ENCODE measurements at regions not wholly inside any gene's neighbourhood (a gene's known extent, or its start where the extent isn't known, plus 50 kb on each side); places are given as distances from the start of the nearest gene placed in this dataset.
A peak's percentile ranks its signal among the peaks of the same experiment; 100 is the strongest.

GRCh38 chr4:145231906-145232700 lies 51.7 kb upstream of the OTUD4 start:
- peak; percentile 80 for ATAC-seq
- TF ChIP-seq PATZ1 (CRISPR knock-in tag; IDR thresholded peaks at IDR 0.05; ENCODE audit: borderline replicate concordance) (no peak), GLIS3 (CRISPR knock-in tag; IDR thresholded peaks at IDR 0.05) (no peak), RARB (CRISPR knock-in tag; IDR thresholded peaks at IDR 0.05) (no peak), ISL1 (CRISPR knock-in tag; IDR thresholded peaks at IDR 0.05) (peak; percentile 71), ZC3H10 (CRISPR knock-in tag; IDR thresholded peaks at IDR 0.05) (no peak), TCF4 (CRISPR knock-in tag; IDR thresholded peaks at IDR 0.05; ENCODE audit: borderline replicate concordance) (no peak), ARNTL (CRISPR knock-in tag; IDR thresholded peaks at IDR 0.05; ENCODE audit: borderline replicate concordance, low read depth) (no peak)

GRCh38 chr4:145230726-145231125 lies 50.3 kb upstream of the OTUD4 start:
- TF ChIP-seq ZFP30 (CRISPR knock-in tag; IDR thresholded peaks at IDR 0.05): no peak
- TF ChIP-seq ISL1 (CRISPR knock-in tag; IDR thresholded peaks at IDR 0.05): peak; percentile 92
- peak; percentile 52 for ATAC-seq

All from SK-N-SH treated with all-trans-retinoic acid at 6 μM for 48 hours (cell line).